GM23248 (cell line): ENCODE measurements at regions not wholly inside any gene's neighbourhood (a gene's known extent, or its start where the extent isn't known, plus 50 kb on each side); places are given as distances from the start of the nearest gene placed in this dataset.

ENCODE experiments used
- DNase-seq: peaks from one replicate; pipeline ENCODE4 v3.0.0-alpha.2; 2015
- H2AFZ ChIP-seq: fragments of 200-600 bp; sonication (generic); 2 replicates; pipeline ENCODE4 v1.6.1; 2016; ENCODE audit warnings: antibody characterized with exemption
- H3F3A ChIP-seq: fragments of 200-600 bp; sonication (generic); 2 replicates; pipeline ENCODE4 v1.6.1; 2016; ENCODE audit warnings: mild to moderate bottlenecking, antibody characterized with exemption, mixed run types; ENCODE audit not compliant: insufficient read depth
- H3K27ac ChIP-seq: fragments of 200-600 bp; sonication (generic); 2 replicates; pipeline ENCODE4 v1.5.1; 2016; ENCODE audit warnings: mild to moderate bottlenecking
- H3K27me3 ChIP-seq: fragments of 200-600 bp; sonication (generic); replicated peaks from 2 replicates; pipeline ENCODE4 v1.6.1; 2016; ENCODE audit warnings: mild to moderate bottlenecking; ENCODE audit not compliant: insufficient read depth
- H3K36me3 ChIP-seq: fragments of 200-600 bp; sonication (generic); 2 replicates; pipeline ENCODE4 v1.6.1; 2016; ENCODE audit warnings: low read depth, mild to moderate bottlenecking
- H3K4me1 ChIP-seq: fragments of 200-600 bp; sonication (generic); 2 replicates; pipeline ENCODE4 v1.6.1; 2016; ENCODE audit warnings: mild to moderate bottlenecking; ENCODE audit not compliant: insufficient read depth
- H3K4me2 ChIP-seq: fragments of 200-600 bp; sonication (generic); one replicate; pipeline ENCODE4 v1.6.1; 2016; ENCODE audit warnings: mild to moderate bottlenecking; ENCODE audit not compliant: unreplicated experiment
- H3K4me3 ChIP-seq: fragments of 200-600 bp; sonication (generic); 2 replicates; pipeline ENCODE4 v1.5.1; 2016; ENCODE audit warnings: mild to moderate bottlenecking
- H3K79me2 ChIP-seq: fragments of 200-600 bp; sonication (generic); 2 replicates; pipeline ENCODE4 v1.6.1; 2016; ENCODE audit warnings: mild to moderate bottlenecking; ENCODE audit not compliant: insufficient read depth
- H3K9ac ChIP-seq: fragments of 200-600 bp; sonication (generic); 2 replicates; pipeline ENCODE4 v1.6.1; 2016; ENCODE audit warnings: mild to moderate bottlenecking
- H3K9me2 ChIP-seq: fragments of 200-600 bp; sonication (generic); 2 replicates; pipeline ENCODE4 v1.6.1; 2016; ENCODE audit warnings: mixed run types, mild to moderate bottlenecking, moderate library complexity; ENCODE audit not compliant: insufficient read depth
- H3K9me3 ChIP-seq: fragments of 200-600 bp; sonication (generic); one replicate; pipeline ENCODE4 v1.6.1; 2017; ENCODE audit warnings: low read depth
- H4K20me1 ChIP-seq: fragments of 200-600 bp; sonication (generic); 2 replicates; pipeline ENCODE4 v1.6.0; 2016; ENCODE audit not compliant: insufficient read depth
- EZH2 ChIP-seq: fragments of 200-600 bp; sonication (generic); IDR thresholded peaks from 2 replicates; pipeline ENCODE4 v1.6.1; 2018; ENCODE audit warnings: antibody characterized with exemption, mild to moderate bottlenecking; ENCODE audit not compliant: insufficient read depth, poor library complexity, severe bottlenecking
- EZH2phosphoT487 ChIP-seq: fragments of 200-600 bp; sonication (generic); IDR thresholded peaks from 2 replicates; pipeline ENCODE4 v1.6.1; 2018; ENCODE audit warnings: antibody characterized with exemption, moderate library complexity, mild to moderate bottlenecking, low read depth; ENCODE audit not compliant: insufficient read depth
- WGBS, 2 experiments: methylation state at CpG; one replicate each; pipeline ENCODE4 v1.1.6; 2015 to 2017; ENCODE audit warnings: low lambda C conversion rate in 2 of 2, low coverage in 1 of 2; ENCODE audit errors: missing lambda C conversion rate in 2 of 2; 5-methylcytosine and 5-hydroxymethylcytosine counted together
- in situ Hi-C: fragments of 300-500 bp; cut with MboI; formaldehyde crosslinking; loops from 2 replicates; pipeline ENCODE4 v1.15.0; 2020

DNA sequence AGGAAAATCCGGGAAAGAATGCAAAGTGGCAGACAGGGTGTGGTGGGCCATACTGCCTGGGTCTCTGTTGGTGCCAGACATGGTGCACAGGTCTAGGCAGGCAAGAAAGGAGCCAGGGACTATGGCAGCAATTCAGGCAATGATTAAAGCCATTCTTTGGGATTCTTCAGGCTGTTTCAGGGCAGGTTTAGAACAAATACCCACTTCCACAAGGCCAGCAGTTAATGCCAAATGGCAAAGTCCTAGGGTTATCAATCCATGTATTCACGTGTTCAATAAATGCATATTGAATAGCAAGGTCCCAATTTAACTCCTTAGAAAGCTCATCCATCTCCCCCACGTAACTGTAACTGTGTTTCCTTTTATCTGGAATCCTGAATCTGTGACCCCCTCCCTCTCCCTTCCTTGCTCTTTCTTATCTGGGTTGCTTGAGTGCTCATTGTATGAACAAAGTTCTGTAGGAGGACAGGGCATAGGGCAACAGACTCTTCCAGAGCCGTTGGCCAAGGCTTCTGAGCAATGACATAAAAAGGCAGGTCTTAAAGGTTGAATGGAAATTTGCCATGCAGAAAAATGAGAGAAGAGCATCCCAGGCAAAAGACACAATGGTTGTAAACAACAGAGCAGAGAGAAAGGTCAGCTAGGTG, 146.8 kb upstream of the KLHL29 start:
- Histone ChIP-seq H3K9me3 (no peaks in the 10 kb centered on the region), H3F3A (peaks cover 10% of the 10 kb centered on the region; the same call in 1 of the 2 replicates), H3K27me3 (peaks cover 27% of the 10 kb centered on the region), H3K4me3 (no peak overlapping the region), H3K4me1 (peaks cover 3% of the 10 kb centered on the region; the same call in 1 of the 2 replicates), H3K27ac (no peak overlapping the region), H3K36me3 (no peaks in the 10 kb centered on the region), H2AFZ (no peak overlapping the region), H3K9ac (no peak overlapping the region), H4K20me1 (no peaks in the 10 kb centered on the region), H3K79me2 (no peaks in the 10 kb centered on the region), H3K4me2 (no peak overlapping the region), H3K9me2 (no peaks in the 10 kb centered on the region)
- in situ Hi-C loops: no loop called here
- DNase-seq: no peak
- no peak for TF ChIP-seq EZH2phosphoT487
- TF ChIP-seq EZH2: no peak
- whole genome bisulfite sequencing, 2 experiments: 21 to 26% methylated on average over 4 of the region's 4 CpGs

DNA sequence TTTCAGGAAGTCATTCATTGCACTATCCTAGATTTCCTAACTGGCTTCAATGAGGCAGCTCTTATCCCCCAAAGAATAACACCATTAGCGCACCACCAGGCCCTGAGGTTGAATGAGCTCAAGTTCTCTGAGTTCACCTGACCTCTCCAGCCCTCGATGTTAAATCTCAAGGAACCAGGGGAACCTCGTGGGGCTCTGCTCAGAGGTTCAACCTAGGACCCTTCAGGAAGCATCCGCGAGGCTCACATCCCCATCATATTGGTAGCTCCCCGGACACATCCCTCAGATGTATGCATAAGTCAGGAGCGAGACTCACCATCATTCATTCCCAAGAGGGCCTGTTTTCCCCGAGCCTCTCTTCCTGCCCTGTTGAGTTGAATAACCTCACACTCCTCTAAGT, 145.6 kb upstream of the KLHL29 start:
- no peaks in the 10 kb centered on the region for H3K9me3 ChIP-seq
- H3K9ac ChIP-seq: no peak overlapping the region
- no peak for TF ChIP-seq EZH2phosphoT487
- no peak for TF ChIP-seq EZH2
- WGBS, 2 experiments: 63 to 72% methylated on average over 8 of the region's 8 CpGs
- DNase-seq: no peak
- no peaks in the 10 kb centered on the region for H3K79me2 ChIP-seq
- H3K4me3 ChIP-seq: no peak overlapping the region
- in situ Hi-C loops: no loop called here
- peaks cover 24% of the 10 kb centered on the region for H3K27me3 ChIP-seq
- H2AFZ ChIP-seq: no peak overlapping the region
- no peaks in the 10 kb centered on the region for H3K9me2 ChIP-seq
- H3K36me3 ChIP-seq: no peaks in the 10 kb centered on the region; the same call in 1 of the 2 replicates
- no peak overlapping the region for H3K4me2 ChIP-seq
- H4K20me1 ChIP-seq: no peaks in the 10 kb centered on the region
- H3K27ac ChIP-seq: no peak overlapping the region
- H3F3A ChIP-seq: peaks cover 10% of the 10 kb centered on the region; the same call in 1 of the 2 replicates
- peaks cover 3% of the 10 kb centered on the region; the same call in 1 of the 2 replicates for H3K4me1 ChIP-seq

DNA sequence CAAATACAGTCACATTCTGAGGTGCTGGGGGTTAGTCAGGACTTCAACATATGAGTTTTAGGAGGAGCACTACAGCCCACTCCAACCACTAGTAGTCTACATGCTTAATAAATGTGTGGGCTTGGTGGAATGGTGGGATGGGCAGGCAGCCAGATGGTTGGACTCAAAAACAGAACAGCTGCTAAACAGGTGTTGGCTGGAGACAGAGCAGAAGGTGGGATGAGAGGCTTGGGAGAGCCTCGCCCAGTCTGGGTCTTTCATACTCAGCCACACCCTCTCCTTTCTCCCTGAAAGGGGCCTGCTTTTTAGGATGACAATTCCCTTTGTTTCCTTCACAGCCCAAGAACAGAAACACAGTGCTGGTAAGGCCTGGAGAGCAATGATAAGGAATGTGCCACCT, 143.9 kb upstream of the KLHL29 start:
- H3K79me2 ChIP-seq: no peaks in the 10 kb centered on the region
- no peak overlapping the region for H3K27ac ChIP-seq
- DNase-seq: no peak
- no peak overlapping the region for H3K4me3 ChIP-seq
- H3K9ac ChIP-seq: no peak overlapping the region
- peaks cover 24% of the 10 kb centered on the region for H3K27me3 ChIP-seq
- no peaks in the 10 kb centered on the region for H3K9me2 ChIP-seq
- H3K9me3 ChIP-seq: no peaks in the 10 kb centered on the region
- H3K4me1 ChIP-seq: no peaks in the 10 kb centered on the region
- H3K4me2 ChIP-seq: no peak overlapping the region
- no peaks in the 10 kb centered on the region for H4K20me1 ChIP-seq
- WGBS, 2 experiments: 79 to 86% methylated on average over 1 of the region's 1 CpG
- H3F3A ChIP-seq: no peaks in the 10 kb centered on the region
- H2AFZ ChIP-seq: no peak overlapping the region
- H3K36me3 ChIP-seq: no peaks in the 10 kb centered on the region; the same call in 1 of the 2 replicates
- in situ Hi-C loops: no loop called here
- TF ChIP-seq EZH2: no peak
- no peak for TF ChIP-seq EZH2phosphoT487

DNA sequence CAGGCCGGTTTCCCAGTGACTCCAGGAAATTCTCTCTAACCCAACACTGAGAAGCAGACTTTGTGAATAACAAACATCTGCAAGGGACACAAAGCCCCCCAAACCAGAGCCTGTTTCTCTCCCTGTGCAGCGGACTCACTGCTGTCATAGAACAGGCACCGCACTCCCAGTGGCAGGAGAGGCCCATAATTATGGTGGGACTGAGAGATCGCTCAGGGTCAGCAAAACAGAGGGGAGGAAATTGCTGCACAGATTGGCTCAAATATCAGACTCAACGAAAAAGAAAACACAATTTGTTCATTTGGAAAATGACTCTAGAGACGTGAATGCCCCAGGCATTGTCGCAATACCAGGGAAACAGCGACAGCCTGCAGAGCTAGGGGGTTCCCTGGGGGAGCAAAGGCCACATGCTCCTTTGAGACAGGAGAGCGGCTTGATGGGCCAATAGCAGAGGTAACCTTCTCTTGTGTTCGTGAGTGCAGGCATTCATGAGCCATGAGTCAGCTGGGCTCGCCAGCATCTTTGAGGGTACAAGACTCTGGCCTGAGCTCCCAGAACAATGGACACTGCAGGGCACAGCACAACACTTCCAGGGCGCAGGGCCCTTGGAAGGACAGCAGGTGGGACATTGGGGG, 143.3 kb upstream of the KLHL29 start:
- Histone ChIP-seq H2AFZ (no peak overlapping the region), H3K36me3 (no peaks in the 10 kb centered on the region; the same call in 1 of the 2 replicates), H3K27me3 (peaks cover 24% of the 10 kb centered on the region), H3K79me2 (no peaks in the 10 kb centered on the region), H3K27ac (no peak overlapping the region), H4K20me1 (no peaks in the 10 kb centered on the region), H3K9ac (no peak overlapping the region), H3K4me1 (no peaks in the 10 kb centered on the region), H3K4me2 (no peak overlapping the region), H3F3A (no peaks in the 10 kb centered on the region), H3K9me3 (no peaks in the 10 kb centered on the region), H3K4me3 (no peak overlapping the region), H3K9me2 (no peaks in the 10 kb centered on the region)
- 76 to 87% methylated on average over 11 to 12 of the region's 12 CpGs for WGBS, 2 experiments
- no peak for DNase-seq
- TF ChIP-seq EZH2 (no peak), EZH2phosphoT487 (no peak)
- in situ Hi-C loops: no loop called here
